ENCODE measurements at regions not wholly inside any gene's neighbourhood (a gene's known extent, or its start where the extent isn't known, plus 50 kb on each side); places are given as distances from the start of the nearest gene placed in this dataset.

DNA sequence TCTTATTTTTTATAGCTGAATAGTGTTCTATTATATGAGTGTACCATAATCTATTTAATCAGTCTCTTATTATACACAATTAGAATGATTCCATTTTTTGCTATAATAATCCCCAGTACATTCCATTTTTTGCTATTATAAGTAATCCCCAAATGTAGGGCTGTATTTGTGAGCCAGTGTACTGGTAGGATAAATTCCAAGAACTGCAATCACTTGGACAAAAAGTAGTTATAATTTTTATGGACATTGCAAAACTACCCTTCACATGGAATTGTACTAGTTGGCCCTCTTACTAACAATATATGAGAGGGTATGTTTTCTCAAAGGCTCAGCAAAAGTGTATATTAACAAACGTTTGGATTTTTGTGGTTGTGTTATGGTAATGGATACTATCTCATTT, 481.7 kb upstream of the CLINT1 start:
- intact Hi-C loops (cut with DNase I), result no loop called here
- Histone ChIP-seq H3K9me3 (replicated peaks in 1 of 3) (no peaks in the 10 kb centered on the region), H3K27me3 (no peaks in the 10 kb centered on the region), H3K27ac (no peak overlapping the region), H3K4me3 (no peak overlapping the region), H3K36me3 (replicated peaks in 1 of 2) (no peaks in the 10 kb centered on the region), H3K4me1 (replicated peaks in 1 of 2) (no peaks in the 10 kb centered on the region)
- WGBS, 4 donors, result 22 to 59% (median 46%) methylated on average over 1 of the region's 1 CpG
- no peak for DNase-seq
- no peak for TF ChIP-seq POLR2A (IDR thresholded peaks at IDR 0.05)
- TF ChIP-seq, protein P1, sequence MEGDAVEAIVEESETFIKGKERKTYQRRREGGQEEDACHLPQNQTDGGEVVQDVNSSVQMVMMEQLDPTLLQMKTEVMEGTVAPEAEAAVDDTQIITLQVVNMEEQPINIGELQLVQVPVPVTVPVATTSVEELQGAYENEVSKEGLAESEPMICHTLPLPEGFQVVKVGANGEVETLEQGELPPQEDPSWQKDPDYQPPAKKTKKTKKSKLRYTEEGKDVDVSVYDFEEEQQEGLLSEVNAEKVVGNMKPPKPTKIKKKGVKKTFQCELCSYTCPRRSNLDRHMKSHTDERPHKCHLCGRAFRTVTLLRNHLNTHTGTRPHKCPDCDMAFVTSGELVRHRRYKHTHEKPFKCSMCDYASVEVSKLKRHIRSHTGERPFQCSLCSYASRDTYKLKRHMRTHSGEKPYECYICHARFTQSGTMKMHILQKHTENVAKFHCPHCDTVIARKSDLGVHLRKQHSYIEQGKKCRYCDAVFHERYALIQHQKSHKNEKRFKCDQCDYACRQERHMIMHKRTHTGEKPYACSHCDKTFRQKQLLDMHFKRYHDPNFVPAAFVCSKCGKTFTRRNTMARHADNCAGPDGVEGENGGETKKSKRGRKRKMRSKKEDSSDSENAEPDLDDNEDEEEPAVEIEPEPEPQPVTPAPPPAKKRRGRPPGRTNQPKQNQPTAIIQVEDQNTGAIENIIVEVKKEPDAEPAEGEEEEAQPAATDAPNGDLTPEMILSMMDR (IDR thresholded peaks at IDR 0.05), result no peak

GRCh38 chr5:158326256-158326655, 467.3 kb upstream of the CLINT1 start:
- H3K4me1 ChIP-seq (replicated peaks in 1 of 2), result no peaks in the 10 kb centered on the region
- intact Hi-C loops (cut with DNase I), result no loop called here
- WGBS, 4 donors, result 82 to 100% (median 86%) methylated on average over 1 of the region's 1 CpG
- no peaks in the 10 kb centered on the region for H3K27me3 ChIP-seq
- no peaks in the 10 kb centered on the region for H3K36me3 ChIP-seq (replicated peaks in 1 of 2)
- no peak overlapping the region for H3K4me3 ChIP-seq
- H3K9me3 ChIP-seq (replicated peaks in 1 of 3), result peaks cover 0 to 7% (median 0%) of the 10 kb centered on the region in 3 donors
- no peak overlapping the region for H3K27ac ChIP-seq
- TF ChIP-seq POLR2A (IDR thresholded peaks at IDR 0.05), result no peak
- TF ChIP-seq, protein P1 (IDR thresholded peaks at IDR 0.05), result no peak
- no peak for DNase-seq

GRCh38 chr5:158324236-158324635, 465.3 kb upstream of the CLINT1 start:
- TF ChIP-seq POLR2A (IDR thresholded peaks at IDR 0.05), result no peak
- TF ChIP-seq, protein P1 (IDR thresholded peaks at IDR 0.05), result no peak
- Histone ChIP-seq H3K4me1 (replicated peaks in 1 of 2) (no peaks in the 10 kb centered on the region), H3K36me3 (replicated peaks in 1 of 2) (no peaks in the 10 kb centered on the region), H3K27me3 (no peaks in the 10 kb centered on the region), H3K27ac (no peak overlapping the region), H3K4me3 (no peak overlapping the region), H3K9me3 (replicated peaks in 1 of 3) (peaks cover 0 to under 1% (median 0%) of the 10 kb centered on the region in 3 donors)
- 85 to 96% (median 90%) methylated on average over 3 of the region's 3 CpGs for WGBS, 4 donors
- intact Hi-C loops (cut with DNase I), result no loop called here
- no peak for DNase-seq

DNA sequence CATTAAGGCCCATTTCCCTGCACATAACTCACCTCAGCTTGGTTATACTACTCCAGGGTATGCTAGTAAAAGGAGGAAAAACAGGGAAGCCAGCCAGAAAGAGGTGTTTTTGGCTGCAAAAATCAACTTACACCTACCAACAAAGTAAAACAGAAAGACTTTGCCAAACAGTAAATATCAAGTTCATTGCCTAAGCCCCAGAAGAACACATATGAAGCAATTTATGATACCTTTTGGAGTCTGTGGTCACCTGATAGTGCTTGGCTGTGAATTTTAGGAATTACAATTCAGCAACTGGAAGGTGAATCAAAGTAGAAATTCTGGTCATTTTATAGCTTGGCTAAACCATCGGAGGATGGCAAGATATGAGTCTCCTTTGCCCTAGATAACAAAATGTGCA, 463.7 kb upstream of the CLINT1 start:
- intact Hi-C loops (cut with DNase I), result no loop called here
- no peaks in the 10 kb centered on the region for H3K4me1 ChIP-seq (replicated peaks in 1 of 2)
- 79 to 100% (median 94%) methylated on average over 1 of the region's 1 CpG for WGBS, 4 donors
- no peaks in the 10 kb centered on the region for H3K36me3 ChIP-seq (replicated peaks in 1 of 2)
- TF ChIP-seq, protein P1 (IDR thresholded peaks at IDR 0.05), result no peak
- no peak for TF ChIP-seq POLR2A (IDR thresholded peaks at IDR 0.05)
- no peak for DNase-seq
- no peak overlapping the region for H3K4me3 ChIP-seq
- no peak overlapping the region for H3K27ac ChIP-seq
- no peaks in the 10 kb centered on the region for H3K9me3 ChIP-seq (replicated peaks in 1 of 3)
- no peaks in the 10 kb centered on the region for H3K27me3 ChIP-seq

All from adrenal gland (tissue), 9 donors.